NCI-H146 treated with DMSO at 0.1 percent for 48 hours (cell line): ENCODE measurements at regions not wholly inside any gene's neighbourhood (a gene's known extent, or its start where the extent isn't known, plus 50 kb on each side); places are given as distances from the start of the nearest gene placed in this dataset.

ENCODE experiments used
- DNase-seq: peaks from one replicate; lab custom pipeline; 2025; ENCODE audit not compliant: unreplicated experiment; lab: John Stamatoyannopoulos, UW

DNA sequence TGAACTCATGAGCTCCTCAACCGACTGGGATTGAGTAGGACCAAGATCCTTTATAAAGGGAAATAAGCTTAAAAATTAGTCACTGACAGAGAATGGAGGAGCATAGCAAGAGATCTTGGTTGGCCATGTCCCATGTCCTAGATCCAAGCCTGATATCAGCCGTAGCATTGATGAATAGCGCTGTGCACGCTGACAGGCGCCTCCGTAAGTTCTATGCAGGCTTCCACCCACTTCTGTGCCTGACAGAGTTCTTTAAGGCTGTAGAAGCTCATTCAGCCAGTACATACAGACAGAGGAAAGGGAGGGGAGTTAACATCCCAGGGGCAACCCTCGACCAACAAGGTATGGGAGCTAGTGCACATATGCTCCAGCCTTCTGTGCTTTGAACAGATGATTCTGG is 251.7 kb upstream of the TBC1D5 start:
- DNase-seq: no peak

DNA sequence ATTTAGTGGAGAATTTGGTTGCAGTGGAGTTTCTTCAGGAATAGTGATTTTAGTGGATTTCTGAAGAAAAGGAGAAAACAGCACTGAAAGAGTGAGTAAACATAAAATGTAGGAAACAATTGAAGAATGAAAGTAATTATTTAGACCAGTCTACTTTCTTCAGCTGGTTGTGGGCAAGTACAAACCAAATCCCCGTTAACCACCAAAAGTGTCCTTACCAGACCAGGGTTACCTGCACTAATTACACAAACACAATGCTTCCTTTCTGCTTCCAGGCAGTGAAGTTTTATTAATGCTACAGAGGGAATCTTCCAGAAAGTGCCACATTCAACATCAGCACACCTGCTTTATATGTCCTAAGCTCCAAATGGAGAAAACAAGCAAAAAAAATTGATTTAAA is 248.0 kb upstream of the TBC1D5 start:
- no peak for DNase-seq

DNA sequence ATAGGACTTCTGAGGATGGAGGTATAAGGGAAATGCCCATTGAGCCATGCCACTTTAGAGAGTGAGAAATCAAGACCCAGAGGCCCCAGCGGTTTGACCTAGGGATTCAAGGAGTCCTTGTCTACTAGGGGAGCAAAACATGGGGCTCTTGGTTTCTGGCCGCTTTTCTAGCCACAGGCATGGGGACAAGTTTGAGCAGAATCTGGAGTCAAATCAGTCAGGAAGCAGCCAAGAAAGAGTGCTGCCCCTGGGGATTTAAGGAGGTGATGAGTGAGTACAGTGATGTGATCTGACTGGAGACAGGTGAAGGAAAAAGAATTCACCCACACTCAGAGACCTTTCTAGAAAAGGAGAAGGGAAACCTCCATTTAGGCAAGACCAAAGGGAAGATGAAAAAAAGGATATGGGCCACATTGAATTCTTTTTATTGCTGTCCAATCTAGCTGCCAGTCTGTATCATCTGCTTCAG is 244.0 kb upstream of the TBC1D5 start:
- DNase-seq: no peak

DNA sequence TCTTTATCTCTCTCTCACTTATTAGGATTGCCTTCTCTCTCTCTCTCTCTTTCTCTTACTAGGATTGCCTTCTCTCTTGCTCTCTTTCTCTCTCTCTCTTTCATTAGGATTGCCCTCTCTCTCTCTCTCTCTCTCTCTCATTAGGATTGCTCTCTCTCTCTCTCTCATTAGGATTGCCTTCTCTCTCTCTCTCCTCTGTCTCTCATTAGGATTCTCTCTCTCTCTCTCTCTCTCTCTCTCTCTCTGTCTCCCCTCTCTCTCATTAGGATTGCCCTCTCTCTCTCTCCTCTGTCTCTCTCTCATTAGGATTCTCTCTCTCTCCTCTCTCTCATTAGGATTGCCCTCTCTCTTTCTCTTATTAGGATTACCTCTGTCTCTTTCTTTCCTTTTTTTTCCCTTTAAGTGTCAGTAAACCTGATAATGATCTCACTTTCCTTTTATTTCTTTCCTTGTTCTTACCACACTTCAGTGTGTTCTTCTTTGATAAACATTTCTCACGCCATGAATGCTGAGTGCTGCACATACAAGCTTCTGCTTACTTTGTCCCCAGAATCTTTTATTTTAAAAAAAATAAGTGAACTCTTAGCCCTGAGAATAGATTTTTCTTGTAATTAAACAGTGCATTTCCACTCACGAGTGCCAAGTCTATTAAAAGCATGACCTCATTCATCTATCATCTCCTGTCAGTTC is 243.4 kb upstream of the TBC1D5 start:
- DNase-seq: no peak

DNA sequence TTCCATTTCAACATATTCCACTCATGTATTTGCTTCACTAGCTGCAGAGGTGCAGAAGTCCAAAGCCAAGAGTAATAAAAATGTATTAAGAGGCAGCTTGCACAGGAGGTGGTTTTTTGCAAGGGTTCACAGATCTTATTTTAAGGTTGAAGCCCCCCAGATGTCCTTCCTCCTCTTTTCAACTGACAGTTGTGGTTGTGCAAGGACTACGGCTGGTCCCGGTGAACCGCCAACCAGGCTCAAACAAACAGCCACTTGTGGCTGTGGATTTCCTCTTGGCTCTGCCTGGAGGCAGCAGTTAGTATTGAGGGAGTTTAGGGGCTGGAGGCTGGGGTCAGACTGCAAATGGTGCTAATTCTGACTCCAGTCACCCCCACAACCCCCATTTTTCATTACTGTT is 240.7 kb upstream of the TBC1D5 start:
- DNase-seq: no peak

DNA sequence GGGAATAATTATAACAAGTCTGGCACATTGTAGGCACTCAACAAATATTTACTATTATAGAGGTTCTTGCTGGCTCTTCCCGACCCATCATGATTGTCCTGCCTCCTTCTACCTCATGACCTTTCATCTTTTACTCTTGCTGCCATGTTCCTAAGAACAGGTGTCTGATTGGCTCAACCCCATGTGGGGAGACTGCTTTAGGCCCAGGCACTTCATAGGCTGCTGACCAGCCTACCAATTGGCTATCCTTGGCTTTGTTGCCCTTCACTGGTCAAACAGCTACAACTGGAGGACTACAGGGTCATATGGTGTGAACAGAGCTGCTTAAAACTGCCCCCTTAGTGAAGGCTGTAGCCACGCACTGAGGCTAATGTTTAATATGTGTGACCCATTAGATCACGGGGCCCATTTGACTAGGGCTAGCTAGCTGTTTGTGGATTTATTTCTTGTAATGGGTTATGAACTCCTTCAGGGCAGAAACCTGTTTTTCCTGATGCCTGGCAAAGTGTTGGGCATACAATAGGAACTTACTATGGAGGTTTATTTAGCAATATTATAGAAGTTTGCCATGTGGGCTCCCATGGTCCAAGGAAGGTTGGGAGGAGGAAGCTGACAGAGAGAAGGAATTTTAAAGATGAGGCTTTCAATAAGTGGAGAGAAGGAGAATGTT is 239.9 kb upstream of the TBC1D5 start:
- no peak for DNase-seq

DNA sequence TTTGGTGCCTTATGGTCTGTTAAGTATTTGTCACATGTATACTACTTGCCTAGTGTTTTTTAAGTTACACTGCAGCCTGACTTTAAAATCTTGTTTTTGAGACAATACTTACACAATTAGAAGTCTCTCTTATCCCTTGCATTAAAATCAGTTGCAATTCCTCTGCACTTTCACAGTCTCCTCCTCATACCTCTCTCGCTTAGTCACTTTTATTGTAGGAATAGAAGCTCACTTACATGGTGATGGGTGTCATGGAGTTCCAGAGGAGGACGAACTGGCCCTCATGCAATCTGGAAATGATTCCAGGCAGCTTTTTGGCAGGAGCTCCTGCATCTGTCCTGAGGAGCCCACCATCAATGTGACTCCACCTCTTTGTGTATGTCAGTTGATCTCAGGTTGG is 238.4 kb upstream of the TBC1D5 start:
- no peak for DNase-seq

DNA sequence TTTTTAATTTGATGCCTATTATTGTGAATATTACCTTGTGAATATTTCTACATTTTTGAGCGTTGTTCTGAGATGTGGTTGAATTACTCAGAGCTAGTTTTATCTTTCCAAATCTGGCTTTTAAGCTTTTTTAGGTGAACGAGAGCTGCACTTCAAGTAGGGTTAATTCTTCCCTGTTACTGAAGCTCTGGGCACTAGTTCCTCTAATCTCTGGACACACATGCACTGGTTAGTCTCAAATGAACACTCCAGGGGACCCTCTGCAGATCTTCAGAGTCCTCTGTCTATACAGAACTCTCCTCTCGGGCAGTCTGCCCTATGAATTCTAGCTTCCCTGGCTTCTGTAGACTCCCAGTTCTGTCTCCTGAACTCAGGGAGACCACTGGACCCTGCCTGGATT is 237.5 kb upstream of the TBC1D5 start:
- no peak for DNase-seq

DNA sequence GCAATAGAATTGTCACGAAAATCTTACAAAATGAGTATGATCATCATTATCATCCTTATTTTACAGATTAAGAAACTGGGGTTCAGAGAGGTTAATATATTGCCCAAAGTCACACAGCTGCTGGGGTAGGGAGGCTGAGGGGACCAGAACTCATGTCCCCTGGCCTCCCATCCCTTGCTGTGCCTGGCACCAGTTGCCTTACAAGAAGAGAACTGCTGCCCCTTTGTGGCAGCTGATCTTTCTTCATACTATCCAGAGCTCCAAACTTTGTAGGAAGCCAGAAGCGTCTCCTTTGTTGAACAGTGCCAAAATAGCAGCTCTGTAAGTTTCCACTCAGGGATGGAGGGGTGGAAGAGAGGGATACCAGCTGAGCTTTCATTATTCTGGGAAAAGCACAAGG is 236.8 kb upstream of the TBC1D5 start:
- no peak for DNase-seq

DNA sequence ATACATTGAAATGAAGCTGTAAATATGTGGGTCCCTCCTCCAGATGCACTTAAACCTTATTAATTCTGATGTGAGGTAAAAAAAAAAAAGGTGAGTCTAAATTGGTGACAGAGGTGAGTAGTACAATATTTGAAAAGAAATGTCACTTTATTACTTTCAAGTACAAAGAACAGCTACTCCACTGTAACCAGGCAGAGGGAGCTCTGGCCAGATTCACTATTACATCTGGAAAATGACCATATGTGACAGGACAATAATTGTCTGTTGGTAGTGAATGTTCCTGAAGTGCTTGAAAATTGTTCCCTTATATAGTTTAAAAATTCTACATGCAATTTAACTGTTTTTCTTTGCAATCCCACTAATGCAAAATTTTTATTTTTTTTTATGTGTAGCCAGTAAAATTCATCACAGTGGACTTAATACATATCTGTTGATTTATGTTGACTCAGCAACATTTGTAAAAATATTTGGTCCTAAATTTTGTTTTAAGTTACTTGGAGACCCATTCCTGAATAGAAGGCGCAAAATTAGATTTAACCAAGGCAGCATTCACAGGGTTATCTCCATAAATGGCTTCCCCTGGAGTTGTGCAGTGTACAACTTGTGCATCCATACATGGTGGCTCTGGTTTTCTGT is 231.9 kb upstream of the TBC1D5 start:
- no peak for DNase-seq

DNA sequence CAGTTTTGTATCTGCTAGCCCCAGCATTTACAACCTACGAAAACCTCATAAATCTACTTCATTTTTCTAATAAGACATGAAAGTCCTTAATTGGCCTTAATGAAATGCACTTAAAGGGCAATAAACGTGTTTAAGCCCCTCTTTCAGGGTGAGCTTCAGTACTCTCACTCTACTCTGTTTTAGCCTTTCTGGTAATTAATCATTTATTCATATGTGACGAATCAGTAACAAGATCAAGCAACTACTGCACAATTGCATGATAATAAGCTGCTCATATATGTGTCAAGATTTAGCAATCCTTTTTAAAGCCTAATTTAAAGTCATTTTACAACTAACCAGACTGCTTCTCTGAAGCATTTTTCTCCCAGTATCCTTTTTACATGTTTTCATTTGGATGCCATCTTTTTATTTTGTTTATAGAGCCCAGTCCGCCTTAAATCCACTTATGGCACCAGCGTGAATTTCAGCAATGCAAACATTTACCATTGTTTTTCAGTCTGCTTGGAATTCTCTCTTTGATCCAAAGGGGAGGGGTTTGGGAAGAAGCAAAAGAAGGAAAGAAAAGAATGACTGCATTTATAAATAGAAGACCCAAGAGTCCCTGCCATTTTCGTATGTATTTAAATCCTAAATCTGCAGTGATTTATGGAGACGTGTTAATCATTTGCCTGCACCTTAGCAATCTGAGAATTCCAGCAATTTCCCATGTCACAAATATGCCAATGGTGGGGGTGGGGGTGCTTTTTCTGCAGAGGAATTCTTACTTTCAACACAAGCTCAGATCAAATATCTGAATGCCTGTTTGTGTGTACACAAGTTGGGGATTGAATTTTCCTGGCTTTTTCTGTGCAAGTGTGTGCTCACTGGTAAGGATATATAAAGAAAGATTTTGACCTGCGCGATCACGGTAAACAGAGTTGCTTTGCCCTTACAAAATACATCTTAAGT is 230.8 kb upstream of the TBC1D5 start:
- no peak for DNase-seq

DNA sequence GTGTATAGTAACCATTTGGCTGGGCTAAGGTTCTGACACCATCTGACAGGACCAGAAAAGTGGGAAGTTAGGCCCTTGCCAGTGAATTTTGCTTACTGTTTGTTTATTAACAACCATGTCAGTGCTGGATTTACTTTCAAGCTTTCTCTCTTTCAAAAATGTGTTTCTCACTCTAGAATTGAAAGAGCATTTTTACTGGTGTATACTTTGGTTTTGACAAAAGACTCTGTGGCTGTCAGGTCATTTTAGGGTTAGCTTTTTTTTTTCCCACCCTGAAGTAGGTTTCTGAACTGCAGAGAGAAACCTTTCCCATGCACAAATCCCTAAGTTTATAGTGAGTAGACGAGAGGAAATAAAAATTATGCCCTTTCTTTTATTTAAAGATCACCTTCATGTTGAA is 230.0 kb upstream of the TBC1D5 start:
- DNase-seq: no peak

DNA sequence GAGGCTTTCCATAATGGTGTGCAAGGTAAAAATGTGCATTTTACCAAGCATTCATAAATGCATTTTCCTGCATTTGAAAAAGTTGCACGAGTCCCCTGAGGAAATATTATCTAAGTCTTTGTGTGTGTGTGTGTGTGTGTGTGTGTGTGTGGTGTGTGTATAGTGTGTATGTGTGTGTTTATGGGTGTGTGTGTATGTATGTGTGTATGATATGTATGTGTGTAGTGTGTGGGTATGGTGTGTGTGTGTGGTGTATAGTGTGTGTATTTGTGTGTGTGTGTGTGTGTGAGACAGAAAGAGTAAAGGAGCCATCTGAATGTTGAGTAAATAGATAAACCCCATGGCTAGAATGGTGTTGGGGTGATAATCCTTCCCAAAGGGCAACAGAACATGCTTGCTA is 229.6 kb upstream of the TBC1D5 start:
- no peak for DNase-seq

DNA sequence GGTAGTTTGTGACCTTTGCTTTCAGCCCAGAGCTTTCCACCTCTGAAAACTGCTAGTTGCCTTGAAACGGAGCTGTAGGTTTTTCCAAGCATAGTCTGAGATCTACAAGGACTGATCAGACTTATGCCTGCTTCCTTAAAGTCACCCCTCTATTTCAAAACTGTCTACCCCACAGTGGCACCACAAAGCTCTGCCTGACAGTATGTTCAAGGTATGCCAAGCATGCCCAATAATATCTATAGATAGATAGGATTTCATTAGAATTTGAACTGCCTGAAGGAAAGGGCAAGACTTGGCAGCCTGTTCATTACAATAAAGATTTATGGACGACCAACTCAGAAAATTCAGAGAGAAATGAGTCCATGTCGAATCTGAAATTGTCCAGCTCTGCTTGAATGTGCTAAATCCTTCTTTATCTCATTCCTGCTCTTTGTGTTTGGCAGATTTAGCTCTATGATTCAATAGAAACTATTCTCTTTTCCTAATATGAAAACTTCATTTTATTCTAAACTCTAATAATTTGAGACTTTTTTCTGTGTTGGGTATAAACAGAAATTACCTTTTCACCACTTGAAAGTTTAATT is 227.6 kb upstream of the TBC1D5 start:
- no peak for DNase-seq

DNA sequence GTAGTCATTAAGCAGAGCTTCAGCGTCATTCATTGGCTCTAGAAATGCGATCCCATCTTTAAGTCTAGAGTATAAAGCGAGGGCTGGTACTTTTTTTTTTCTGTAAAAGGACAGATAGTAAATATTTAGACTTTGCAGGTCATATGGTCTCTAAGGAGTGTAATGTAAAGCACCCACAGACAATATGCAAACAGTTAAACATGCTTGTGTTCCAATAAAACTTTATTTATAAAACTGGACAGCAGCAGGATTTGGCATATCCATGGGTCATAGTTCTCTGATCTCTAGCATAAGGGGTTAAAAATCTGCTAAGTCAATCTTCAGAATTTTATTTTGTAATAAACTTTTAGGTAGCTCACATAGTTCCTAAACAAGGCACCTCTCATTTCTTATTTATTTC is 226.8 kb upstream of the TBC1D5 start:
- no peak for DNase-seq

DNA sequence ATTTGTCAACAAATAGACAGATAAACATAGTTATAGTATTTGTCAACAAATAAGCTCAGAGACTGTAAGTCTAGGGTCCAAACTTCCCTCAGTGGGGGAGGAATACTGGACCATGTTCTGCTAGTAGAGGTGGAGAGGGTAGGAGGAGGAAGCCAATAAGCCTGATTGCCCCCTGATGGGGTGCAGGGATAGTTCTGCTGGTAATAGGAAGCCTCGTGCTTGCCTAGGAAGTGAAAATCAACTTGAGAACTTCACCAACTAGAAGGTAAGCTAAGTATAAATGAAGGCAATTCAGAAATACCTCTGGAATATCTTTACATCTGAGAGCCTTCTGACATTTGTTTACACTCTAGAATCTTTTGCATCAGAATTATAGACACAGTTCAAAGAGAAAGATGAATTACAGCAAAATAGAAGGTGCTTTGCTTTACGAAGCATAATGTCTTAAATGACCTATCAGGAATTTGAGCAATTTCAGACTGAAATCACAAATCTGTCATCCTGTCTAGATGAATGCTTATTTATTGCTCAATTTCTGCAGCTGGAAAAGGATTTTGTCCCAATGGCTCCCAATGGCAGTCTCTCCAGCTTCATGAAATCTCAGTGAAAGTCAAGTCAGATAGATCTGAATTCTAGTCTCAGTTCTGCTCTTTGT is 225.6 kb upstream of the TBC1D5 start:
- no peak for DNase-seq

DNA sequence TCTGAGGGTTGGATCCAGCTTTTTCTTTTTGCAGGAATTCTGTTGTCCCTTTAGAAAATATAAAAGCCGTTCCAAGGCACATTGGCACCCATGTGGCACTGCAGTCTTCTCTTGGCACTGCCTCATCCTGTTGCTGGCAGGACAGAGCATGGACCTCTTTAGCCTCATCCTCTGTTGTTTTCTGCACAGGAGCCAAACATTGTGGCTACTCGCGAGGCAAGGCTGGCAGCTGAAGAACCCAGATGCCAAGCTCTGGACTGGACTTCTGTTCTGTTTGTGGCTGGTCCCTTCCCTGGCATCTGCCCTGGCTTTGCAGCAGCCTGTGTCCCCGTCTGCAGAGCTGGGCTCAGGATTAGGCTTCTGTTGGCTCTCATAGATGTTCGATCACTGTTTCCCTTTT is 224.7 kb upstream of the TBC1D5 start:
- no peak for DNase-seq

DNA sequence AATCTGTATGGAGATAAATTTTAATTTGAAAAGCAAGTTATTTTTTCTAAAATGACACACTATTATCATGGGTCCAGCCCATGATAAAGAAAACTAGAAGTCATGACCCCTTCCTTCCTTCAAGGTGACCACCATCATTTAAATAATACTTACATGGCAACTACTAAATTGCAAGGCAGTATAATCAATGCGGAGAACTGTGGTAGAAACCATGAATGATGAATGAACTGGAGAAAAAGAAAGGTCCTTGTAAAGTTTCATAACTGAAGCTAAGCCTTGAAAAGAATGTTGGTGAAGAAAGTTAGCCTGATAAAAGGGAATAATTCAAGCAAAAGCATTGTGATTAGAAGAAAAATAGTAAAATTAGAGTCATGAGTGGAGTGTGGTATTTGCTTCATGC is 222.9 kb upstream of the TBC1D5 start:
- no peak for DNase-seq

DNA sequence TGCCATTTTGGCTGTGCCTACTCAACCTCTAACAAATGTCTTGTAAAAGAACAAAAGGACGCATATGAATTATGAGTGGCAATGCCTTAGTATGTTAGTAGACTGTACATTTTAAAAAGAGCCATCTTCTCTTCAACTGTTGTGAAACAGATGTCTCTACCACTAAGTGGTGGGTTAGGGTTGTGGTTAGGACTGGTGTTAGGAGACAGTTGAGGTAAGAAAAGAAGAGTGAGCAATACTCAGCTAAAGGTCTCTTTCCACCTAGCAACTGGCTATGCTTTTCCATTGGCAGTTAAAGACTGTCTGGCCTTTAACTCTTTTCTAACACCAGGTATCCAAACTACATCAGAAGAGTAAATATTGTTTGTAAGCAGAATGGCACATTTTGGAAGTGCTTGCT is 221.7 kb upstream of the TBC1D5 start:
- no peak for DNase-seq

DNA sequence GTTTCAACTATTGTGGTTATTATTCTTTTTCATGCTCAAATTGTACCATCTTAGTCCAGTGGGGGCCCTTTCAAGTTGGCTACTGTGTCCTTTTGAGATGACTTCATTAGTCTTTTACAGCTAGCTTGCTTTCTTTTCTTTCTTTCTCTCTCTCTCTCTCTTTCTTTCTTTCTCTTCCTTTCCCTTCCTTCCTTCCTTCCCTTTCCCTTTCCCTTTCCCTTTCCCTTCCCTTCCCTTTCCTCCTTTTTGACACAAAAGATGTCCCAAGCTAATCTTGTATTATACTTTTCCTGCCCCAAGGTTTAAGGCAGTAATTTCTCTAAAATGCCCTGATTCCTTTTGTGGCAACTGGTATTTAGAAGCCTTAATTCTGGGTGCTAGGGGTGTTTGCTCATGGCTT is 213.0 kb upstream of the TBC1D5 start:
- no peak for DNase-seq

DNA sequence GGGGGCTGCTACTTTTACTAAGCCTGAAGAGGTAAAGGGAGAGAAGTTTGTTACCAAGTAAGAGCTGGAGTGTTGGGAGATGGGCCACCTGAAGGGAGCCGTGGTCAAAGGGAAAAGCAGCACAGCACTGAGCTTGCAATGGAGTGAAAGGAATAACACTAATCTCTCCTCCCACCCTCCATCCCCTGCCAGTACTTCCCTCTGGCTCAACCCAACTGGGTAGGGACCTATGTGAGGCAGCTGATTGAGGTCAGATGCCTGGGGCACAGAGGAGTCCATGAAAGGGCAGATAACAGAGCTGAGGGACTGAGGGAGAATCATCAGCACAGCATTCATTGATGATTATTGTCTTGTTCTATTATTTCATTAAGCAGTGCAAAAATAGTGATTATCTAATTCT is 212.4 kb upstream of the TBC1D5 start:
- no peak for DNase-seq
